Stimulated activated CD8-positive, alpha-beta memory T cell treated with anti-CD3 and anti-CD28 coated beads, Interleukin-12 subunit alpha, Interleukin-12 subunit beta, amount 100 ng/mL, for 4 hours (primary cell): ENCODE measurements at regions not wholly inside any gene's neighbourhood (a gene's known extent, or its start where the extent isn't known, plus 50 kb on each side); places are given as distances from the start of the nearest gene placed in this dataset.
"Not testable (repeated sequence)": the region's sequence is repeated elsewhere in the genome, so short reads cannot be mapped to it uniquely, and the experiment has no call there.

Experiments used
- DNase-seq: peaks from one replicate; pipeline ENCODE4 v3.0.0-alpha.2; 2020; ENCODE audit warnings: low read depth

DNA sequence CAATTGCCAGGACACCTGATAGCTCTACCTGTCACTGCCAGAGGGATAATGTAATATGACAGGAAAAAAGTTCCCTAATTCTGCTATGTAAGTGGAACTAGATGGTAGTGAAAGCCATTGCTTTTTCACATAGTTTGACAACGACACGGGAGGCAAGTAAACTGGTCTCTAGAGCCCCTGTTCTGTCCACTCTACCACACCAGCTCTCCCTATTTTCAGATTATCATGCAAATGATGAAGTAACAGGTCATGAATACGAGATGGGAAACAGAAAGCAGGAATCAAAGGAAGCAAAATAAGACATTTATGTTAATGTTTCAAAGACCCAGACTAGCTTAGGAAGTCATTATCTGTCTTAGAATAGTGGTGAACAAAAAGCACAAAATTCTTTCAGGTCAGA lies 56.2 kb downstream of the TAF11L14 start:
- DNase-seq: no peak

DNA sequence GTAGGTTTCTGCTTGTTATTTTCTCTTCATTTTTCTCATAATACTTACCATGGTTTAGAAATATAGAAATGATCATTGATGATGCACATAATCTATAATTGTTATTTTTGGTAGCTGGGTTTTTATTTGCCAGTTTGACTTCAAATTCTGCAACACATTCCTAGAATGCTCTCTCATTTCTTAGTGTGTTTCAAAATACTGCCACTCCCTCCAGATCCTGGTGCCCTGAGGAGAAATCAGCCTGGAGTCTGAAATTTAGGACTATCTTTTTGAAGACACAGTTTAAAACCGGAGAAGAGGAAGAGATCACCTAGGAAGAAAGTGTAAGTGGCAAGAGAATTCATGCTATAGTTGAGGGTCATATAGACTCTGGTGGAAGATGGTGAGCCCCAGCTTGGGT lies 57.5 kb downstream of the TAF11L14 start:
- no peak for DNase-seq

DNA sequence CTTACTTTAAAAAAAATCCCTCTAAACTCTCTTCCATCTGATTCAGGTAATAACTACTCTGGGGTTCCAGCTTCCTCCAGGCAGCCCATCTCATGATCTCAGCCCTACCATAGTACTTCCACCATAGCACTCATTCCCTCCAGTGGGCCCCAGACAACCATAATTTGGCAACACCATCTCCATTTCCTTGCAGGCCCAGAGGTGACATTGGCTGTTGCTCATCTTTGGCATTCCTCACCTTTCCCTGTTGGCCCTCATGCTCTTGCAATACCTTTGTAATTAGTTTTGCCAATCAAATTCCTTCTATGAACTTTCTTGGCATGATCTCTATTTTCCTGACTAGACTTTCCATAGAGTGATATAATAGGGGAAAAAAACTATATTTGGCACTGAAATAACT lies 60.1 kb downstream of the TAF11L14 start:
- no peak for DNase-seq

DNA sequence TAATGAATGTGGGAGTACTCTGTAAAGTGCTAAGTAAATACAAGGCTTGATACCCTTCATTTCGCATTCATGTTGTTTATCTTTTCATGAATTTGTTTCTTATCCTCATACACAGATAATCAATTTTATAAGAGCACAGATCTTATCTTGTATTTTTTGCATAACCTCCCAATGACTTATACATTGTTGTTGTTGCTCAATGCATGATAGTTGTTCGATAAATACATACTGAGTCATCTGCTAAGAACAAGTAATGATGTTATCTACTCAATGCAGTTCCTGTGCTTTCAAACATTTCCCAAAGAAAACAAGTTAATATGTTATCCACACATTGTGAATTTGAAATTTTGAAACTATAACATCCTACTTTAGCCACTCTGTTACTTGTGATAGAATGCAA lies 60.7 kb downstream of the TAF11L14 start:
- no peak for DNase-seq

DNA sequence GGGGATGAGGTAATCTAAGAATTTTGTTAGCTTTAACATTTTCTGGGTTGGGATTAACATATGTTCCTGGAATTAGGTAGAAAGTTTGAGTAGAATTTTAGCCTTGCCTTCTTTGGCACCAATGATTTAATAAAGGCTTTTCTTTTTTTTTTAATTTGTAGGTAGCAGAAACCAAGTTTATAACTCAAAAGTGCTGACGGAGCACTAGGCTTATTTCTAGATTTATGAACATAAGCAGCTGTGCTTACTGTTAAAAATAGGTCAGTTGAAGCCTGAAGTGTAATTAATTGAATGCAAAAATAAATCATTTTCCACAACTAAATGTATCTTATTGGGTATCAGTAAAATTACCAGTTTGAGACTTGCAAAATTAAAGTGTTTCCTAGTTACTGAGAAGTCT lies 62.4 kb downstream of the TAF11L14 start:
- DNase-seq: no peak

DNA sequence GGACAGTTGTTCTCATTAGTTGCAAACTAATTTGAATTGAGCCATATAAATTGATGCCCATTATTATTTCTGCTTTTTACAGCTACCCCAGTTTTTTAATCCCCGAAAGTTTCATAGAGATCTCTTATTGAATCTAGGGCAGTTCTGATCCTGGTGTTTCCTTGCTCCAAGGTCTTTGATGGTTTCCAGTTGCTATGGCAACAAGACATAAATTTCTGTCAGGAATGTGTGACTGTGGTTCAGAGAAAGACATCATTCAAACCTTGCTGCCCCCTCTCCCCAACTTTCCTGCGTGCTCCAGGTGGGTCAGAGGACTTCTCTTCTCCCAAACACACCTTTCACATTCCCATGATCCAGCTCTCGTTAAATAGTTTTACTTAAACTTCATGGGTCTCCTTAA lies 63.4 kb downstream of the TAF11L14 start:
- no peak for DNase-seq

DNA sequence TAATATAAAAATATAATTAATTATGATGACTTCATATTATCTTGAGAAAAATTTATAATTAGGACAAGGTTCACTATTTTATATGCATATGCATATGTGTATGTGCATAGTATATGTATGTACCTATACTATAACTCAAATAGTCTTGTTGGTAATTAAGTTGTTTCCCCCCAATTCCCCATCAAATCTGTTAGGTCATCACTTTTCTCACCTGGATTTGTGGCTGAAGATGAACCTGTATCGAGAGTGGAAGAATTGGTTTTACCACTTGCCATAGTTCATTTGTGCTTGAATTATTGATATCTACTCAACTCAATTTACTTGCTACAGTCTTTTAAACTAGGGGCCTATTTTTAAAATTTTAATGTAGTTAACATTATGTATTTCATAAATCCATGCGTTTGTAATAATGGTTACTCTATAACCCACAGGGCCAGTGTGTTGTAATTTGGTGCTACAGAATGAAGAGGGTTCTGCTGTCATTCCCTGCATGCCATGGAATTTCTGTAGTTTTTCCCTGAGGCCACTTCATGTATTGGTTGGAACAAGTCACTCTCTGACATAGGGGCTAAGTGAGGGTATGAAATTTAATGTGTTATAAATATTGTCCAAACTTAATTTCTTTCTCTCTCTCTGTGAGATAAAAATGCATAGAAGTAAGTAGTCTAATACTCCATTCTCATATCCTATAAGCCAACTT lies 74.9 kb downstream of the TAF11L14 start:
- no peak for DNase-seq

DNA sequence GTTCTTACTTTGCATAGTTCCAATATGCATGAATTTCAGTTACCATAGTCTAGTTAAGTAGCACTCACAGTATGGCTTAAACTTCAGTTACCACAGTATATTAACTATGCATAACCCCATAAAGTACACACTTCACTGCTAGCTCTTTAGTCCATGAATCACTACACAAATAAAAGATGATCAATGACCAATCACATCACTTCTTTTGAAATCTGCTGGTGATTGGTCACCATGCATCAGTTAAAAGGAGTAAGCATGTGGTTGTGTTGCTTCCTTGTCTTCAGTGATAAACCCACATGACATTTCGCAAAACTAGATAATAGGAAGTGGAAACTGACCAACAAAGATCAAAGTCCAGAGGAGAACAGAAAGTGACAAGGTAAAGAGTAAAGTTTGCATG lies 79.0 kb downstream of the TAF11L14 start:
- no peak for DNase-seq

DNA sequence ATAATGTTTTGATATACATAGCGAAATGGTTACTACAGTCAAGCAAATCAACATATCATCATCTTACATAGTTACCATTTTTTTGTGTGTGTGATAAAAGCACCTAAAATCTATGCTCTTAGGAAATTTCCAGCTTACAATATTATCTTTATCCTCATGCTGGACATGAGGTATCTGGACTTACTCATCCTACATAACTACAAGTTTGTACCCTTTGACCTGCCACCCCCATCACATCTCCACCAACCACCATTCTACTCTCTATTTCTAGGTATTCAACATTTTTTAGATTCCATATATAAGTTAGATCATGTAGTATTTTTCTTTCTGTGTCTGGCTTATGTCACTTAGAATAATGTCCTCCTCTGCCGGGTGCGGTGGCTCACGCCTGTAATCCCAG lies 79.9 kb downstream of the TAF11L14 start:
- DNase-seq: no peak

DNA sequence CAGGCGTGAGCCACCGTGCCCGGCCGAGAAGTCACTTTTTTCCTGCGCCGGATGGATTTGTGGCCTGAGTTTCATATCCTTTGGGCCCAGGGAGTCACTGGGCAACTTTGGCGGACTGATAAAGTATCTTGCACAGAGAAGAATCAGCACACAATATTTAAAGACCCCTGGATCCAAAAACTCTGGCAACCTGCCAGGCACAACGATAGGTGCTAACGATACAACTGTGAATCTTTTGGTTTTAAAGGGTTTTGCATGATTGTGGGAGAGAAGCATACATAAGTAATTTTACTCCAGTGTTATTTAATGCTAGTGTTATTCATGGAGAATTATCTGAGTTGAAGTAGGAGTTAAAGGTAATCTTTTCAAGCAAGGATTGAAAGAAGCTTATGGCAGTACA lies 85.3 kb downstream of the TAF11L14 start:
- no peak for DNase-seq

DNA sequence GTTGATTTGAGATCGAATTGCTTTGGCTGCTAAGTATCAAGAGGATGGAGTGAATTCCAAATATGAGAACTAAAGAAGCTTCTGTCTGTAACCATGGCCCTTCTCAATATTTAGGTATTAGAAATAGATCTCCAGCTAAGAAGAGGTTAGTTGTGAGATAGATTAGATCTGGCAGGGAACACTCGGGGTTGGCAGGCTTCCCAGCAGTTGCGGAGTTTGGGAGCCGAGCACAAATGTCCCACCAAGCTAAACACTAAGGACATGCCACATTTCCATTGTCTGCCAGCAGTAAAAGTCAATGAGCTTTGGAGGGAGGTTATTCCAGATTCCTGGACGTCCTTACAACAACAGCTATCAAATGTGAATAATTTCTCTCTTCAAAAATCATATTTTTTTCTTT lies 85.8 kb downstream of the TAF11L14 start:
- DNase-seq: no peak

DNA sequence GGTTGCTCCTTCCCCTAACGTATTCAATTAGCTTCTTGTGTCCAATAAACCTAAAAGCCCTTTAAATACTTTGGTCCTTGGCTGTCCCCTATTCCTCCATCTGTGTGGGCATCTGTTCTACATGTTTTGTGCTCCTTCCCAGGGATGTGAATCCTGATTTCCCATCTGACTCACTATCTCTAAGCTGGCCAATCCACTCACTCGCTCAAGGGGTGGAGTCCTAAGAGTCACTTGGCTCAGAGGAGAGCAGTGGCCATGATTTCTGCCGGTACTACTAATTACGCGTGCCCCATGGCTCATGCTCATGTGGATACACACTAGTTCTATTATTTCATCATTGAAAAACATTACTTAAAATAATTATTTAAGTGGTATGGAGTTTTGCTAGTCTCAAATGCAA lies 89.6 kb downstream of the TAF11L14 start:
- DNase-seq: no peak

DNA sequence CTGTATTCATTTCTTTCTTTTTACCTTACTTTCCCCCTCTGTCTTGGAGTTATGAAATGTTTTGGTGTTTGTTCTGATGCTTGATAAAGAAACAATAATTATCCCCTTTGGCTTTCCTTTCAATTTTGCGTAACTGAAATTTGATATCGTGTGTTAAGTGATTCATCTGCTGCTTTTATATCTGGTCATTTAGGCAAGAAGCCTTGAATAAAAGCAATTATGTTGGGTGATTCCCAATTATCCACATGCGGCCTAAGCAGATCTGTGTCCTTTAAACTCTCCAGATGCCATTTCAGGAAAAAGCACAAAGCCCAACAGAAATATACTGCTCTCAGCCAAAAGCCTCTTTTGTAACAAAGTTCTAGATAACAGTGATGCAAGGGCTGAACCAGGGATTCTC lies 92.8 kb downstream of the TAF11L14 start:
- no peak for DNase-seq

DNA sequence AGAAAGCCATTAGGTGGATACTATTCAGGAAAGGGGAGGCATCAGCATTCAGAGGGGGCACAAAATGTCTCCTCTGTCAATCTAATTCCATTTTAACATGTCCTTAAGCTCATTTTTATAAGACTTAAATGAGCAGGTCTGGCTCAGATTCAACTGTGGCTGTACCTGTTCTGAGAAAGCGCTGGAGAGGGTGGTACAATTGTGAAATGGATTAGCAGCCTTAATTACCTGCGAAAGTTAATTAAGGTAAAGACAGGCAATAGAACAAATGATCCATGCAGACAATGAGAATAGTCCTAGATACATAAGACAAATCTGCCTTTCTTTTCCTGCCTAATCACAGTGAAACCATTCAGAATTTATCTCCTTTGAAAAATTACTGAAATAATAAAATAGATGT lies 96.2 kb downstream of the TAF11L14 start:
- DNase-seq: no peak

DNA sequence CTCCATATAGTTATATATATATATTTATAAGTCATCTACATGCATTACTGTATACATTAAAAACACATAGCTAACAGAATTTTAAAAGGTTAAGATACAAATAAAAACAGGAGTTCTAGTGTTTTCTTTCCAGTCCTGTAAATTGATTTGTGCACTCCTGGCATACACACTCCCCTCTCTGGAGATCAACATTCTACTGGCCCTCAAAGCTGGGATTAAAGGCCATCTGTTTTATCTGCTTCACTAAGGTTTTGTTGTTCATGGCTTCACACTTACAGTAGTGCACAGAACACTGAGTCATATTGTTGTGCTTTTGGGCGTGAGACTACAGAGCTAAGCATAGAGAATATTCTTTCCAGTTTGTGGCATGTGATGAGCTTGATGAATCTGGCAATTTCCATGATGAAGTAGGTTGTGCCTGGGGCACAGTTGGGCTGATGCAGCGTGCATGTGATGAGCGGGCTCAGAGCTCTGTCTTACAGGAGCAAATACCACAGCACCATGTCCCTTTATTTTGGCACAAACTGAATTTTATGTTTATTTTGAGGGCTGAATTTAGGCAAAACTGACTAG lies 98.2 kb downstream of the TAF11L14 start:
- DNase-seq: no peak

DNA sequence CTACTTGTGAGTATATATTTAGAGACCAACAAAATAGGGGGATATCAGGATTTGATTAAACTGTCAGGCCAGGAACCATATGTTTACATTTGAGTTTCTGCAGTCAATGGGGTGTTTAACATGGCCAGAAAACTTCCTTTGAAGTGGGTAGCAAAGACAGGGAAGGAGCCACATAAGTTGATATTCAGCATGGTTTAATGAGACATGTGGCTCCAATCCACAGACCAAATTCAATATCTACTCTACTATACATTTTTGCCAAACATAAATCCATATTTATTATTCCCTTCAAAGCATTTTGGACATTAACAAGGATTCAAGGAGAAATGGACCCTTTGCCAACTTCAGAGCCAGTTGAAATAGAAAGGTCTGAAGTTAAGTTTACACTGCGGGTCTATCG lies 99.8 kb downstream of the TAF11L14 start:
- no peak for DNase-seq

DNA sequence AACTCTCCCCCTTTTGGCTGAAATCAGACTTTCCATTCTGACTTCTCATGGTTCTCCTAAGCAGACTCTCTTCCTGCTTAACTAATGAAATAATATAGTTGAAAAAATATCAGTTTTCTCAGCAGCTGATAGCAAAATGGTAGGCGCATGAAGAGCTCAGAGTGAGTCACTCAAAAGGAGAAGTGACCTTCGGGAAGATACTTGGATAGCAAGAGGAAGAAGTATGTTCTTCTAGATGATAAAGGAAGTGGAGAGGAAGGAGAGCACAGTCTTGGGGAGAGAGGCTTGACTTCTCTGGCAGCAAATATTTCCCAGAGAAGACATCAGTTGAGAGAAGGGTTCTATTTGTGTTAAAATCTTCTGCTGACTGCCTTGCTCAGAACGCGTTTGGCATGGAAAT lies 101.5 kb downstream of the TAF11L14 start:
- DNase-seq: no peak

DNA sequence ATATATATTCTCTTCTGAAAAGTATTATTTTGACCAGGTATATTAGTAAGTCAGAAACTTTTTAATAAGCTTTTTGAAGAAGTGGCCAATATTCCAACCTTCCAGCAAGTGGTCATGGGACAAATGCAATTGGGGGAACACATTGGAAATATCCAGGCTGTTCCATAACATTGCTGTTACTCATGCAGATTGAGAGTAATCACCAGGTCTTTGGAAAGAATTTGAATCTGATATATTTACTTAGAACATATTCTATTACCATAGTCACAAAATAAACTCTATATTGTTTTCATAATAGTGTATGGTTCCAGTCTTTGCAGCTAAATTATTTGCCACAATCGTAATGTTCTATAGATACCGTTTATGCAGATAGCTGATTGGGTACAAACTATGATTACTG lies 102.8 kb downstream of the TAF11L14 start:
- DNase-seq: no peak

DNA sequence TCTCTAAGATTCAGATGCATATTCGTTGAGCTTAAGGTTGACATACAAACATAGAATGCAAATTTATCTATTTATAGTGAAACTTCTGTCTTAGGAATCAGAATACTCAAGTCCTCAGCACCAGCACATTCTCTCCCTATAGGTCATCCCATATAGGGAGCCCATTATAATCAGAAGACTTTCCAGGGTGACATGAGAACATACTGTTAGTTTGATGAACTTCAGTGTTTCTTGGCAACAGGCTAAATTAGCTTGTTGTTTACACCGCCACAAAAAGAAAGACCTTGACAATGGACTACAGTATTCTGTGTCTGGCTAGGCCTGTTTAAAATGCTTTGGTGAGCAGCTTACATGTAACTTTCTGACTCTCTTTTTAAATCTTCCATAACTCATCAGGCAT lies 104.2 kb downstream of the TAF11L14 start:
- no peak for DNase-seq

DNA sequence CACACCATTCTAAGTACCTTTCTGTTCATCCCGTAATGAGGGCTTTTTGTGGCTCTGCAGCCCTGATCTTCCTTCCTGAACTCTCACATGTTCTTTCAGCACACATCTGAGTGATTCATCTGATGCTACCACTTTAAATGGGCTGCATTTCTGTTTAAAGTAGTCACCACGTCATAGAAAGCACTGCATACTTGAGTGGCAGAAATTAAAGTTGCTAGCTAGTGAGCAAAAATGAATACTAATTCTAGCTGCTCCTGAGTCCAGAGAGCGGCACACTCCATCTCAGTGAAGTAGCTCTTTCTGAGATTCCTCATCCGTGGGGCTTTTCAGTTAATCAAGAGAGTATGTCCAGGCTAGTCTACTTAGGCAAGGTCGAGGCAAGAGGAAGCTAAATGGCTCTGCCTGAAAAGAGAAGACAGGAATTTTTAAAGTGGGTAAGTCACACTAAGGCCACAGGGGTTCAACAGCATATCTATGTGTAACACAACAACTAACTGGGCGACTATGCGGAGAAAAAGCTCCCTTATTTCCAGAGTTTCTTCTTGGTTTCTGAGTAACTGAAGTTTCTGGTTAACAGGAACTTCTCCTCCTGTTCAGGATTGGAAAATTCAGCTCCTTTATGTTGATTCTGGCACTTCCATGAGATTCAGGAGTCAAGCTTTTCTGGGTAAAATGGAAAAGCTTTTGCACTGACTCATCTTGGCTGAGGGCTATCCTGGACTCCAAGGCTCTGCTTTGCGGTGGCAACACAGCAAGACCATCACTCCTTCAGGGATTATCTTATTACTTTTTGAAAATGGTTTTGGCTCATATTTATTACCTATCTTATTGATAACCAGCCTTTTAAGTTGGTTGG lies 109.5 kb downstream of the TAF11L14 start:
- no peak for DNase-seq

DNA sequence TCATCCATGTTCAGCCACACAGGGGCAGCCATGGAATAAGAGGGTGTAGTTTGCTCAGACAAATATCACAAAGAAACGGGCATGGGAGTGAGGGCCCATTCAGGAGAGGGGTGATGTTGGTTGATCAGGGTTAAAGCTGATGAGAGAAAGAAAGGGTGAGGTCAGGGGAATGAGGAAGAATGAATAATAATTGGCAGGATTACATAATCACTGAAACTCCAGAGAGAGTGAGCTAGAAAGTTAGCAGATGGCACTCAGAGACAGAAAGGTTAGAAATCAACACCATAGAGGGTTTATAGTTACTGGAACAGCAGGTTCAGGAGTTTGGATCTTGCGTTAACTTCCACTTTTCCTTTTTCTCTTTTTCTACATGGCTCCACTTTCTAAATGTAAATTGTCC lies 113.9 kb downstream of the TAF11L14 start:
- no peak for DNase-seq

DNA sequence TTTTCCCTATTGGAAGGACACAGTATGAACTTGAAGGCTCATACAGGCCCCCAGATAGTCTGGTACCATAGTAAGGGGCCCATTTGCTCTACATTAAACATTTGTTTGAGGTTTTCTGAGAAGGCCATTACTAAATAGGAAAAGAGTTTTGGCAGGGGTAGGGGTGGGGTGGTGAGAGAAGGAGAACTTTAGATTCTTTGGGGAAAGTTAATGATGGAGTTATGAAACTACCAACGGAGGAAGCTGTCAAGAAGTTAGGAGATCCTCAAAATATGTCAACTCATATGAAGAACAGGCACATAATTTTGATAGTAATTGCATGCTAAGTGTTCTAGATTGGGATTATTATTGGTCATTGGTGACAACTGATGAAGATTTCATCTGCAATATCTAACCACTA lies 114.7 kb downstream of the TAF11L14 start:
- DNase-seq: no peak

DNA sequence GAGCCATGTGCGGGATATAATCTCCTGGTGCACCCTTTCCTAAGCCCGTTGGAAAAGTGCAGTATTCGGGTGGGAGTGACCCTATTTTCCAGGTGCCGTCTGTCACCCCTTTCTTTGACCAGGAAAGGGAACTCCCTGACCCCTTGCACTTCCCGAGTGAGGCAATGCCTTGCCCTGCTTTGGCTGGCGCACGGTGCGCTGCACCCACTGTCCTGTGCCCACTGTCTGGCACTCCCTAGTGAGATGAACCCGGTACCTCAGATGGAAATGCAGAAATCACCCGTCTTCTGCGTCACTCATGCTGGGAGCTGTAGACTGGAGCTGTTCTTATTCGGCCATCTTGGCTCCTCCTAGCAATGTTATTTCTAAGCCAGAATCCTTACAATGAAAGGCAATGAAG lies 121.1 kb downstream of the TAF11L14 start:
- not testable (repeated sequence) for DNase-seq
